ENCODE measurements at regions not wholly inside any gene's neighbourhood (a gene's known extent, or its start where the extent isn't known, plus 50 kb on each side); places are given as distances from the start of the nearest gene placed in this dataset.

GRCh38 chr16:54712866-54713265, 217.8 kb upstream of the IRX5 start:
- TF ChIP-seq, protein P1, sequence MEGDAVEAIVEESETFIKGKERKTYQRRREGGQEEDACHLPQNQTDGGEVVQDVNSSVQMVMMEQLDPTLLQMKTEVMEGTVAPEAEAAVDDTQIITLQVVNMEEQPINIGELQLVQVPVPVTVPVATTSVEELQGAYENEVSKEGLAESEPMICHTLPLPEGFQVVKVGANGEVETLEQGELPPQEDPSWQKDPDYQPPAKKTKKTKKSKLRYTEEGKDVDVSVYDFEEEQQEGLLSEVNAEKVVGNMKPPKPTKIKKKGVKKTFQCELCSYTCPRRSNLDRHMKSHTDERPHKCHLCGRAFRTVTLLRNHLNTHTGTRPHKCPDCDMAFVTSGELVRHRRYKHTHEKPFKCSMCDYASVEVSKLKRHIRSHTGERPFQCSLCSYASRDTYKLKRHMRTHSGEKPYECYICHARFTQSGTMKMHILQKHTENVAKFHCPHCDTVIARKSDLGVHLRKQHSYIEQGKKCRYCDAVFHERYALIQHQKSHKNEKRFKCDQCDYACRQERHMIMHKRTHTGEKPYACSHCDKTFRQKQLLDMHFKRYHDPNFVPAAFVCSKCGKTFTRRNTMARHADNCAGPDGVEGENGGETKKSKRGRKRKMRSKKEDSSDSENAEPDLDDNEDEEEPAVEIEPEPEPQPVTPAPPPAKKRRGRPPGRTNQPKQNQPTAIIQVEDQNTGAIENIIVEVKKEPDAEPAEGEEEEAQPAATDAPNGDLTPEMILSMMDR (IDR thresholded peaks at IDR 0.05): no peak
- Histone ChIP-seq H3K27me3 (no peaks in the 10 kb centered on the region), H3K4me1 (no peaks in the 10 kb centered on the region), H3K4me3 (no peak overlapping the region), H3K27ac (no peak overlapping the region), H3K9me3 (no peaks in the 10 kb centered on the region), H3K36me3 (no peaks in the 10 kb centered on the region)
- DNase-seq (ENCODE audit: low spot score in 2 of 2): no peak
- intact Hi-C loops (cut with DNase I): no loop called here

GRCh38 chr16:54707813-54708212, 222.9 kb upstream of the IRX5 start:
- Histone ChIP-seq H3K27ac (no peak overlapping the region), H3K36me3 (no peaks in the 10 kb centered on the region), H3K4me1 (no peaks in the 10 kb centered on the region), H3K27me3 (no peaks in the 10 kb centered on the region), H3K9me3 (peaks cover 0 to 3% of the 10 kb centered on the region in 2 donors), H3K4me3 (no peak overlapping the region)
- no peak for DNase-seq (ENCODE audit: low spot score in 2 of 2)
- TF ChIP-seq, protein P1 (IDR thresholded peaks at IDR 0.05): no peak
- intact Hi-C loops (cut with DNase I): no loop called here

DNA sequence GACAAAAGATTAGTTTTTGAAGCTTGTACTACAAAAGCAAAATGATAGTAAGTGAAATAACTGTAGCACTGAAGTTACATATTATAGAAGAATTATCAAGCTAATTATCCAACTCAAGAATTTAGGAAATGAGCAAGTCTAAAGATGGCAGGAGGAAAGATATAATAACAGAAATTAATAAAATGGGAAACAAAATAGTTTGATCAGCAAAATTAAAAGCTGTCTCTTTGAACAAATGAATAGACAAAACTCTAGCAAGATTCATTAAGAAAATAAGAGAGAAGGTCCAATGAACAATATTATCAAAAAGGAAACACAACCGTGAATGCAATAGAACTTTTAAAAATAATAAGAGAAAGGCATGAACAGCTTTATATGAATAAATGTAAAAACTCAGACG, 224.3 kb upstream of the IRX5 start:
- Histone ChIP-seq H3K27ac (no peak overlapping the region), H3K36me3 (no peaks in the 10 kb centered on the region), H3K4me3 (no peak overlapping the region), H3K4me1 (no peaks in the 10 kb centered on the region), H3K9me3 (peaks cover 0 to 4% of the 10 kb centered on the region in 2 donors), H3K27me3 (no peaks in the 10 kb centered on the region)
- DNase-seq (ENCODE audit: low spot score in 2 of 2): no peak
- intact Hi-C loops (cut with DNase I): no loop called here
- TF ChIP-seq, protein P1 (IDR thresholded peaks at IDR 0.05): no peak

DNA sequence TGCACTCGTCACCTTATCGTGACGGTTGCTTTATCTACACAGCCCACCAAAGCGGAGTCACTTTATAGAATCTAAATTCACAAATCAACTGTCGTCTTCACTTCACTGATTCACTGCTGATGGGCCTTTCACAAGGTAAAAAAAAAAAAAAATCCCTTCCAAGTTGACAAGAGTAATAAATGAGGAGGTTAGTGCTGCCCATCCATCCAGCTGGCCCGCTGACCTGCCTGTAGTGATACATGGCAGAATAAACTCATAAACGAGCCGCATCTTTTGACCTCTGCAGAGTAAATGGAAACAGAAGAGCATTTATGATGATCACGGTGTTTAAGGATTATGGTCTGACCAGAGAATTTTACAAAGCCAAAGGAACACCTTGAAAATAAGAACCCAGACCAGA, 227.3 kb upstream of the IRX5 start:
- H3K36me3 ChIP-seq: no peaks in the 10 kb centered on the region
- intact Hi-C loops (cut with DNase I): no loop called here

GRCh38 chr16:54699656-54700055, 231.0 kb upstream of the IRX5 start:
- H3K4me1 ChIP-seq: no peaks in the 10 kb centered on the region
- TF ChIP-seq, protein P1 (IDR thresholded peaks at IDR 0.05): no peak
- H3K27me3 ChIP-seq: no peaks in the 10 kb centered on the region
- H3K36me3 ChIP-seq: no peaks in the 10 kb centered on the region
- no peak overlapping the region for H3K4me3 ChIP-seq
- H3K9me3 ChIP-seq: peaks cover 0 to 4% of the 10 kb centered on the region in 2 donors
- no peak for DNase-seq (ENCODE audit: low spot score in 2 of 2)
- intact Hi-C loops (cut with DNase I): no loop called here
- H3K27ac ChIP-seq: no peak overlapping the region

More for the DNA sequence above, 227.3 kb upstream of the IRX5 start:
- peaks cover 0 to 7% of the 10 kb centered on the region in 2 donors for H3K9me3 ChIP-seq
- DNase-seq (ENCODE audit: low spot score in 2 of 2): no peak
- no peaks in the 10 kb centered on the region for H3K27me3 ChIP-seq
- H3K4me3 ChIP-seq: no peak overlapping the region
- H3K27ac ChIP-seq: no peak overlapping the region
- TF ChIP-seq, protein P1 (IDR thresholded peaks at IDR 0.05): no peak
- H3K4me1 ChIP-seq: no peaks in the 10 kb centered on the region

GRCh38 chr16:54697677-54698076, 233.0 kb upstream of the IRX5 start:
- no peaks in the 10 kb centered on the region for H3K4me1 ChIP-seq
- H3K4me3 ChIP-seq: no peak overlapping the region
- DNase-seq (ENCODE audit: low spot score in 2 of 2): no peak

More at GRCh38 chr16:54697677-54698076, 233.0 kb upstream of the IRX5 start:
- Histone ChIP-seq H3K9me3 (peaks cover 0 to 4% of the 10 kb centered on the region in 2 donors), H3K36me3 (no peaks in the 10 kb centered on the region), H3K27me3 (no peaks in the 10 kb centered on the region), H3K27ac (no peak overlapping the region)
- intact Hi-C loops (cut with DNase I): no loop called here
- TF ChIP-seq, protein P1 (IDR thresholded peaks at IDR 0.05): no peak
